ENCODE measurements at regions not wholly inside any gene's neighbourhood (a gene's known extent, or its start where the extent isn't known, plus 50 kb on each side); places are given as distances from the start of the nearest gene placed in this dataset.

GRCh38 chr3:30081904-30082303, 524.5 kb upstream of the TGFBR2 start:
- Histone ChIP-seq H3F3A (ENCODE audit: insufficient read depth, low read length, poor library complexity, severe bottlenecking) (no peaks in the 10 kb centered on the region), H3K4me2 (ENCODE audit: low read length) (no peak overlapping the region), H3K9me2 (ENCODE audit: insufficient read depth, low read length) (no peaks in the 10 kb centered on the region), H3K9ac (ENCODE audit: low read length) (no peak overlapping the region), H3K9me3 (ENCODE audit: low read length) (no peaks in the 10 kb centered on the region), H3K4me3 (ENCODE audit: low read length) (no peak overlapping the region), H3K27me3 (ENCODE audit: insufficient read depth, low read depth, low read length) (peaks cover 4% of the 10 kb centered on the region), H3K36me3 (ENCODE audit: insufficient read depth, low read length) (no peaks in the 10 kb centered on the region), H3K27ac (ENCODE audit: low read length) (no peak overlapping the region), H4K20me1 (ENCODE audit: insufficient read depth) (no peaks in the 10 kb centered on the region), H2AFZ (ENCODE audit: low read depth, low read length) (no peak overlapping the region), H3K79me2 (replicated peaks; ENCODE audit: insufficient read depth, low read length) (no peaks in the 10 kb centered on the region)
- no peak for TF ChIP-seq MXI1 (conservative IDR thresholded peaks at IDR 0.05; ENCODE audit: poor library complexity, severe bottlenecking)
- no peak for TF ChIP-seq REST (IDR thresholded peaks at IDR 0.05; ENCODE audit: borderline replicate concordance)
- no peak for TF ChIP-seq CTCF (IDR thresholded peaks at IDR 0.05; ENCODE audit: poor library complexity, severe bottlenecking)

GRCh38 chr3:30082652-30083051, 523.7 kb upstream of the TGFBR2 start:
- Histone ChIP-seq H3K27ac (ENCODE audit: low read length) (no peak overlapping the region), H3K9me3 (ENCODE audit: low read length) (no peaks in the 10 kb centered on the region), H3K79me2 (replicated peaks; ENCODE audit: insufficient read depth, low read length) (no peaks in the 10 kb centered on the region), H3K4me3 (ENCODE audit: low read length) (no peak overlapping the region), H4K20me1 (ENCODE audit: insufficient read depth) (no peaks in the 10 kb centered on the region), H3K9me2 (ENCODE audit: insufficient read depth, low read length) (no peaks in the 10 kb centered on the region), H3K27me3 (ENCODE audit: insufficient read depth, low read depth, low read length) (peaks cover 4% of the 10 kb centered on the region), H3F3A (ENCODE audit: insufficient read depth, low read length, poor library complexity, severe bottlenecking) (no peaks in the 10 kb centered on the region), H3K4me2 (ENCODE audit: low read length) (no peak overlapping the region), H2AFZ (ENCODE audit: low read depth, low read length) (no peak overlapping the region), H3K36me3 (ENCODE audit: insufficient read depth, low read length) (no peaks in the 10 kb centered on the region), H3K9ac (ENCODE audit: low read length) (no peak overlapping the region)
- no peak for TF ChIP-seq RAD21 (conservative IDR thresholded peaks at IDR 0.05)
- no peak for TF ChIP-seq REST (IDR thresholded peaks at IDR 0.05; ENCODE audit: borderline replicate concordance)
- TF ChIP-seq EP300 (conservative IDR thresholded peaks at IDR 0.05; ENCODE audit: poor library complexity, severe bottlenecking): no peak
- no peak for TF ChIP-seq SMC3 (conservative IDR thresholded peaks at IDR 0.05; ENCODE audit: poor library complexity)
- no peak for TF ChIP-seq EZH2 (IDR thresholded peaks at IDR 0.05; ENCODE audit: borderline replicate concordance, insufficient read depth, low read length, poor library complexity, severe bottlenecking)
- no peak for TF ChIP-seq POLR2AphosphoS5 (IDR thresholded peaks at IDR 0.05)
- no peak for TF ChIP-seq MXI1 (conservative IDR thresholded peaks at IDR 0.05; ENCODE audit: poor library complexity, severe bottlenecking)
- no peak for TF ChIP-seq TAF1 (IDR thresholded peaks at IDR 0.05; ENCODE audit: low read depth)
- no peak for TF ChIP-seq CTCF (IDR thresholded peaks at IDR 0.05; ENCODE audit: poor library complexity, severe bottlenecking)

All from neural cell (in vitro differentiated cells).